T-cell (primary cell): ENCODE measurements at regions not wholly inside any gene's neighbourhood (a gene's known extent, or its start where the extent isn't known, plus 50 kb on each side); places are given as distances from the start of the nearest gene placed in this dataset.

ENCODE experiments used
- ATAC-seq, 4 experiments: fragments of 200-7000 bp in 3 of 4; fragments of 150-1000 bp in 1 of 4; cut with Tn5 transposase; replicated peaks in 1 of 4; 1 replicate in 3 of 4; 2 replicates in 1 of 4; pipeline ENCODE4 v1.10.0; 2021; ENCODE audit warnings: moderate library complexity in 3 of 4, mild to moderate bottlenecking in 2 of 4, moderate number of reproducible peaks in 1 of 4
- CTCF ChIA-PET, 2 donors: fragments of 300-600 bp; sonication (Branson Sonifier 250); formaldehyde crosslinking; loops; one replicate each; lab custom pipeline; 2022; ENCODE audit warnings: antibody characterized with exemption in 2 of 2; lab: Charles Lee
- POLR2A ChIA-PET, 2 donors: fragments of 300-600 bp; sonication (Branson Sonifier 250); formaldehyde crosslinking; loops; one replicate each; lab custom pipeline; 2022; ENCODE audit warnings: antibody characterized with exemption in 2 of 2; lab: Charles Lee
- DNase-seq, 35 experiments: peaks; one replicate each; pipeline versions ENCODE4 v3.0.0 to v3.0.0-alpha.2; 2013 to 2023
- H3K27ac ChIP-seq: one replicate; pipeline ENCODE4 v1.5.1; 2013; ENCODE audit warnings: low read length
- H3K27me3 ChIP-seq, 2 experiments: replicated peaks in 1 of 2; 1 replicate in 1 of 2; 2 replicates in 1 of 2; pipeline versions ENCODE4 v1.6.1 to v1.7.0; 2013; ENCODE audit warnings: low read length in 1 of 2, mixed read lengths in 1 of 2; ENCODE audit not compliant: control insufficient read depth in 2 of 2, insufficient read depth in 2 of 2; ENCODE audit errors: extremely low read depth in 1 of 2
- H3K36me3 ChIP-seq, 2 donors: 1 replicate in 1 of 2; 2 replicates in 1 of 2; pipeline versions ENCODE4 v1.6.1 to v1.7.0; 2013; ENCODE audit warnings: low read length in 1 of 2; ENCODE audit not compliant: control insufficient read depth in 2 of 2, insufficient read depth in 1 of 2; ENCODE audit errors: extremely low read depth in 1 of 2
- H3K4me1 ChIP-seq, 2 experiments: 1 replicate in 1 of 2; 2 replicates in 1 of 2; pipeline versions ENCODE4 v1.6.1 to v1.7.0; 2013; ENCODE audit warnings: low read length in 2 of 2, mixed read lengths in 1 of 2; ENCODE audit not compliant: insufficient read depth in 2 of 2, control insufficient read depth in 1 of 2; ENCODE audit errors: extremely low read depth in 1 of 2
- H3K4me3 ChIP-seq, 2 donors: 1 replicate in 1 of 2; 2 replicates in 1 of 2; pipeline versions ENCODE4 v1.5.1 to v1.7.0; 2013; ENCODE audit warnings: mild to moderate bottlenecking in 2 of 2, low read length in 1 of 2, moderate library complexity in 1 of 2; ENCODE audit not compliant: control insufficient read depth in 1 of 2; ENCODE audit errors: extremely low read depth in 1 of 2
- H3K9me3 ChIP-seq: 2 replicates; pipeline ENCODE4 v1.7.0; 2013
- H3K27ac Mint-ChIP-seq, 2 donors: one replicate each; pipeline ENCODE4 v1.8.0; 2020 to 2021; ENCODE audit warnings: mild to moderate bottlenecking in 2 of 2, mixed read lengths in 2 of 2
- H3K27me3 Mint-ChIP-seq, 2 donors: one replicate each; pipeline ENCODE4 v1.8.0; 2021 to 2022; ENCODE audit warnings: mixed read lengths in 2 of 2
- H3K36me3 Mint-ChIP-seq: one replicate; pipeline ENCODE4 v1.8.0; 2021; ENCODE audit warnings: mixed read lengths
- H3K4me1 Mint-ChIP-seq, 3 donors: one replicate each; pipeline ENCODE4 v1.8.0; 2020 to 2022; ENCODE audit warnings: mixed read lengths in 3 of 3, mild to moderate bottlenecking in 1 of 3
- H3K4me3 Mint-ChIP-seq, 3 donors: one replicate each; pipeline ENCODE4 v1.8.0; 2020 to 2022; ENCODE audit warnings: mild to moderate bottlenecking in 3 of 3, mixed read lengths in 3 of 3, moderate library complexity in 3 of 3
- H3K9me3 Mint-ChIP-seq, 3 donors: one replicate each; pipeline ENCODE4 v1.8.0; 2020 to 2022; ENCODE audit warnings: mixed read lengths in 3 of 3
- WGBS: methylation state at CpG from one replicate; pipeline ENCODE4 v1.1.5; 2013; ENCODE audit warnings: missing lambda C conversion rate; ENCODE audit not compliant: insufficient coverage; 5-methylcytosine and 5-hydroxymethylcytosine counted together

GRCh38 chr15:38163658-38164057 is 89.0 kb upstream of the SPRED1 start:
- POLR2A ChIA-PET: no interaction called here

DNA sequence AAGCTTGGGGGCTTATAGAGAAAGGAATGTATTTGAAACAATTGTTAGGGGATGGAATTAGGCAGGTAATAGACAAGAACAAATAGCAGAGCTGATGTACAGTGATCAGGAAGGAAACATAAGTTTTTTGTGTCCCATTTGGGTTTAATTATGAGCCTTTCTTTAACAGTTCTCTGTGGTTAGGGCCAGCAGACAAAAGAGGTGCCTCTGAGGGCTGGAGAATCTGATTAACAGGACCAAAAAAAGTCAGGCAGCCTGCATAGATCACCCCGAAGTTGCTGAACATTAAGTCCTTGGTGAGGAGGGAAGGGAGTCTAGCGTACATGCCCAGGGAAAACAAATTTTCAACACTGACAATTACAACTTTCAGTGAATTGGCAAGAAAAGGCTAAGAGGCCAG is 88.6 kb upstream of the SPRED1 start:
- Histone ChIP-seq H3K27me3 (no peaks in the 10 kb centered on the region), H3K4me1 (no peaks in the 10 kb centered on the region), H3K9me3 (no peaks in the 10 kb centered on the region), H3K36me3 (no peaks in the 10 kb centered on the region), H3K27ac (no peak overlapping the region), H3K4me3 (no peak overlapping the region)
- POLR2A ChIA-PET: no interaction called here
- H3K4me1 Mint-ChIP-seq: no peaks in the 10 kb centered on the region
- no peaks in the 10 kb centered on the region for H3K36me3 Mint-ChIP-seq
- CTCF ChIA-PET: no interaction called here
- no CpG with 5 or more reads among the region's 2 CpGs for WGBS
- H3K27me3 Mint-ChIP-seq: peaks cover 16 to 32% of the 10 kb centered on the region in 2 donors
- no peak overlapping the region for H3K4me3 Mint-ChIP-seq
- no peak overlapping the region for H3K27ac Mint-ChIP-seq
- DNase-seq (no peak), ATAC-seq (no peak)
- H3K9me3 Mint-ChIP-seq: no peaks in the 10 kb centered on the region

More at GRCh38 chr15:38163658-38164057, 89.0 kb upstream of the SPRED1 start:
- H3K27ac ChIP-seq: no peak overlapping the region
- H3K4me1 ChIP-seq: no peaks in the 10 kb centered on the region
- H3K4me3 Mint-ChIP-seq: no peak overlapping the region
- H3K27ac Mint-ChIP-seq: no peak overlapping the region
- no peak for ATAC-seq
- H3K36me3 ChIP-seq: no peaks in the 10 kb centered on the region
- CTCF ChIA-PET: no interaction called here
- H3K4me1 Mint-ChIP-seq: no peaks in the 10 kb centered on the region
- H3K36me3 Mint-ChIP-seq: no peaks in the 10 kb centered on the region
- H3K27me3 ChIP-seq: no peaks in the 10 kb centered on the region
- H3K9me3 ChIP-seq: no peaks in the 10 kb centered on the region
- no peaks in the 10 kb centered on the region for H3K9me3 Mint-ChIP-seq
- no peak for DNase-seq
- H3K27me3 Mint-ChIP-seq: peaks cover 16 to 32% of the 10 kb centered on the region in 2 donors
- H3K4me3 ChIP-seq: no peak overlapping the region

- Mint-ChIP-seq H3K27me3 (peaks cover 16 to 32% of the 10 kb centered on the region in 2 donors), H3K4me3 (no peak overlapping the region), H3K9me3 (no peaks in the 10 kb centered on the region), H3K36me3 (no peaks in the 10 kb centered on the region), H3K4me1 (no peaks in the 10 kb centered on the region), H3K27ac (no peak overlapping the region)
- Histone ChIP-seq H3K36me3 (no peaks in the 10 kb centered on the region), H3K27me3 (no peaks in the 10 kb centered on the region), H3K27ac (no peak overlapping the region), H3K4me3 (no peak overlapping the region), H3K9me3 (no peaks in the 10 kb centered on the region), H3K4me1 (no peaks in the 10 kb centered on the region)
- POLR2A ChIA-PET: no interaction called here
- no peak for DNase-seq
- 57% methylated on average over 3 of the region's 4 CpGs for WGBS
- no peak for ATAC-seq
- CTCF ChIA-PET: no interaction called here
Observed at GRCh38 chr15:38164507-38164906, 88.1 kb upstream of the SPRED1 start.

GRCh38 chr15:38168467-38169070 is 84.1 kb upstream of the SPRED1 start:
- H3K4me3 ChIP-seq: no peak overlapping the region
- 0% methylated on average over 1 of the region's 2 CpGs for WGBS
- Mint-ChIP-seq H3K27me3 (peaks cover 22 to 28% of the 10 kb centered on the region in 2 donors), H3K9me3 (no peaks in the 10 kb centered on the region), H3K36me3 (no peaks in the 10 kb centered on the region), H3K4me1 (no peaks in the 10 kb centered on the region), H3K4me3 (no peak overlapping the region), H3K27ac (no peak overlapping the region)
- H3K4me1 ChIP-seq: no peaks in the 10 kb centered on the region
- no peak for DNase-seq
- POLR2A ChIA-PET: no interaction called here
- no peaks in the 10 kb centered on the region for H3K36me3 ChIP-seq
- CTCF ChIA-PET: no interaction called here
- no peaks in the 10 kb centered on the region for H3K27me3 ChIP-seq
- ATAC-seq: no peak
- H3K9me3 ChIP-seq: no peaks in the 10 kb centered on the region
- no peak overlapping the region for H3K27ac ChIP-seq

- H3K27me3 ChIP-seq: no peaks in the 10 kb centered on the region
- no peaks in the 10 kb centered on the region for H3K9me3 ChIP-seq
- Mint-ChIP-seq H3K4me1 (no peaks in the 10 kb centered on the region), H3K27me3 (peaks cover 24 to 27% of the 10 kb centered on the region in 2 donors), H3K4me3 (no peak overlapping the region), H3K9me3 (no peaks in the 10 kb centered on the region), H3K36me3 (no peaks in the 10 kb centered on the region), H3K27ac (no peak overlapping the region)
- ATAC-seq (no peak), DNase-seq (no peak)
- no CpG with 5 or more reads among the region's 1 CpG for WGBS
- ChIA-PET POLR2A (no interaction called here), CTCF (no interaction called here)
- H3K4me1 ChIP-seq: no peaks in the 10 kb centered on the region
- no peaks in the 10 kb centered on the region for H3K36me3 ChIP-seq
- no peak overlapping the region for H3K27ac ChIP-seq
- H3K4me3 ChIP-seq: no peak overlapping the region
Observed at GRCh38 chr15:38171973-38172372, 80.7 kb upstream of the SPRED1 start.

- Mint-ChIP-seq H3K9me3 (no peaks in the 10 kb centered on the region), H3K27ac (no peak overlapping the region), H3K36me3 (no peaks in the 10 kb centered on the region), H3K27me3 (peaks cover 29 to 32% of the 10 kb centered on the region in 2 donors), H3K4me3 (no peak overlapping the region), H3K4me1 (no peaks in the 10 kb centered on the region)
- Histone ChIP-seq H3K27ac (no peak overlapping the region), H3K4me3 (no peak overlapping the region), H3K4me1 (no peaks in the 10 kb centered on the region), H3K36me3 (no peaks in the 10 kb centered on the region), H3K9me3 (no peaks in the 10 kb centered on the region), H3K27me3 (peaks cover 0 to 2% of the 10 kb centered on the region in 2 experiments)
- no peak for DNase-seq
- 67% methylated on average over 1 of the region's 1 CpG for WGBS
- ChIA-PET CTCF (no interaction called here), POLR2A (no interaction called here)
- ATAC-seq: no peak
Observed at GRCh38 chr15:38174691-38175090, 77.9 kb upstream of the SPRED1 start.

DNA sequence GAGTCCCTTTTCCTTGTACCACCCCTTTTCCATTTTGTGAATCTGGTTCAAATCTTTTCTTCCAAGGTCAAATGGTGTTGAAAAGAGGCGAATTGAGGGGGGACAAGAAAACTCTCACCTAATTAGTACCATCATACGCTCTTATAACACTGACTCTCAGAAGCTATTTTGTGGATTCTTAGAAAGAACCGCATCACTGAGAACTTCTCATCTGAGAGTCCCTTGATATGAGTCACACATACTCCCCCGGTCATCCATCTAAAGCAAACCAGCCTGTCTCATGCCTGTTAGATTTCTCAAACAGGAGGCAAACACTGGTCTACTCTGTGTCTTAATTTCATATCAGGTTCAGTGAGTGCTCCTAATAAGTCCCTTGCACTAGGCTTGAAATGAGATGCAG is 76.5 kb upstream of the SPRED1 start:
- Mint-ChIP-seq H3K4me3 (no peak overlapping the region), H3K4me1 (no peaks in the 10 kb centered on the region), H3K27ac (no peak overlapping the region), H3K27me3 (peaks cover 28 to 36% of the 10 kb centered on the region in 2 donors), H3K9me3 (no peaks in the 10 kb centered on the region), H3K36me3 (no peaks in the 10 kb centered on the region)
- Histone ChIP-seq H3K27ac (no peak overlapping the region), H3K4me3 (no peak overlapping the region), H3K9me3 (no peaks in the 10 kb centered on the region), H3K36me3 (no peaks in the 10 kb centered on the region), H3K27me3 (peaks cover 2 to 3% of the 10 kb centered on the region in 2 experiments), H3K4me1 (no peaks in the 10 kb centered on the region)
- ATAC-seq (no peak), DNase-seq (no peak)
- ChIA-PET CTCF (no interaction called here), POLR2A (no interaction called here)
- WGBS: 83% methylated on average over 1 of the region's 4 CpGs
